ENCODE measurements at regions not wholly inside any gene's neighbourhood (a gene's known extent, or its start where the extent isn't known, plus 50 kb on each side); places are given as distances from the start of the nearest gene placed in this dataset.

DNA sequence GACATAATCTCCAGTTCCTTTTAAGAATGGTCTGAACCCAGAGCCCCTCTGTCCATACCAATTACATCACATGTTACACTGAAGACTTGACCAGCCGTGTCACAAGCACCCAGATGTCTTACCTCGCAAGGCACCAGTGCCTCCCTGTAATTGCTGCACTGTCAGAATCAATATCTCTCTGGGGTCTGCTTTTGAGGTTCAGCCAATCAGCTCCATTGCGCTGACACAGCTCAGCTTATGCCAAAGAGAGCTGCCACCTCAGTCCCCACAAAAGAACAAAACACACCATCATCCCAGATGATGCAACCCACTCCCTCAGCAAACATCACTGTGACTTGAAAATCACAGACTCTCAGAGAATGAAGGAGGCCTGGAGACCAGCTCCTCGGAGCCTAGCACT, 82.5 kb upstream of the SORBS2 start:
- DNase-seq = no peak

- no peak for DNase-seq
These were observed 83.4 kb upstream of the SORBS2 start for GRCh38 chr4:185895351-185895750.

DNA sequence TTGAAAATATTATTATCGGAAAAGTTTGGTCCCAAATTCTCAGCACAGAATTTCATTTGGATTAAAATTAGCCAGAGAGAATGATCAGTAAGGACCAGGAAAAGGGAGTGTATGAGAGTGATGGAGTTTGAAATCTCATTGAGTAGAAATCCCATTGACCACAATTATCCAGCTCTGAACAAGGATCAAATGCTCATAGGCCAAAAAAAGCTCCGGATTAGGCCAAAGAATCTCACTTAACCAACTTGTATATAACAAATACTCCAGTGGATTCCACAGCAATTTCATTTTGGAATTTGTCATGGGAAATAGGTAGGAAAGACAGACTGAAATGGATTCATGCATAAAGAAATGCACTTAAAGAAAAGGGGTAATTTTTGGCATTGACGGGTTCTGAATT, 83.9 kb upstream of the SORBS2 start:
- no peak for DNase-seq

DNA sequence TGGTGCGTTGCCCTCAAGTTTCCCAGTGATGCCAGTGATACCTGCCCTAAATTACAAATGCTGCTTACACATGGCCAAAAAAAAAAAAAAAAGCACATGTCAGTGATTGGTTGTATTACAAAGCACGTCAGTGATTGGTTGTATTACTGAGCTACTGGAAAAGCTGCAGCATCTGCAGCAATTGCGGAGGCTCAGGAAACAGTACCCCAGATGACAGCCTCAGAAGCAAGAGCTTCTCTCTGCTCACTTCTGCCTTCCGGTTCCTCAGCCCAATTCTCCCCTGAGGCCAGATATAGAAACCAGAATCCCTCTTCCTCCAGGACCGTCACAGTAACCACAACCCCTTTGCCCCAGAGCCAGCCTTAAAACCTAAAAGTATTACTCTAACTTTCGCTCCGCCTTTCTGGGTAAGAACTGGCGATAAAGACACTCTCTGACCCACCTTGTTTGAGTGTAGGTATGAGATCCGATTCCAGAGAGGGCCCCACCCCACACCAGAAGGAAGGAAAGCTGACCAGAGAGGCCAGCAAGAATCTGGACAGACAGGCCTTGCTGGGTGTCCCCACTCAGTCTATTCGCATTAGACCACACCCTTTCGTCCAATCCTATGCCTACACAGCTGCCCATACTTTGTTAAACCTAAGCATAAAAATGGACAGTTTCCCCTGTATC, 85.0 kb upstream of the SORBS2 start:
- DNase-seq = no peak

- DNase-seq = no peak
These were observed 86.4 kb upstream of the SORBS2 start for GRCh38 chr4:185898413-185898812.

DNA sequence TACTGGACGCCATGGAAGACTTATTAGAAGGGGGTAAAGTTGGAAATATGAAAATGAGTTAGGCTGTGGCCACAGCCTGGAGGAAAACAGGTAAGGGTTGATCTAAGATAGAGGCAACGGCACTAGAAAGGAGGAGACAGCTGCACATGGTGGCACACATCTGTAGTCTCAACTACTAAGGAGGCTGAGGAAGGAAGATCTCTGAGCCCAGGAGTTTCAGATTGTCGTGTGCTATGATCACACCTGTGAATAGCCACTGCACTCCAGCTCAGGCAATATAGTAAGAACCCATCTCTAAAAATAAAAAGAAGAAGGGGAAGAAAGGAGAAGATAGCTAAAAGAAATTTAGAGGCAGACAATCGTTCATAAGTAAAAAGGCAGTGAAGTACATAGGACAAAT, 87.8 kb upstream of the SORBS2 start:
- no peak for DNase-seq

DNA sequence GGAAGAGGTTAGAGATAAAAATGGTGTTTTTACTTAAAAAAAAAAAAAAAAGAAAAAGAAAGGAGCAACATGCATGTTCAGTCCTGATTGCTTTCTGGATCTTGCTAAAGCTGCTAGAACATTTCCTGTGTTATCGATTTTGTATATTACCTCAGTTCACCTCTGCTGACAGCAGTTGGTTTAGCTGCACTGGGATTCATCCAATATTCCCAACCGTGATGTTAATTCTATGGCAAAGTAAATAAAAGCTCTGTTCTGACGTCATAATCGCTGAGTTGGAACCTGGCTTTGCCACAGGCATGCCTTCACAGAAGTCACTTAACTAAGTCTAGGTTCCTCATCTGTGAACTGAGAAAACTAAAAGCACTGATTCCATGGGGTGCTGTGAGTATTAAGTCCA, 90.7 kb upstream of the SORBS2 start:
- no peak for DNase-seq

DNA sequence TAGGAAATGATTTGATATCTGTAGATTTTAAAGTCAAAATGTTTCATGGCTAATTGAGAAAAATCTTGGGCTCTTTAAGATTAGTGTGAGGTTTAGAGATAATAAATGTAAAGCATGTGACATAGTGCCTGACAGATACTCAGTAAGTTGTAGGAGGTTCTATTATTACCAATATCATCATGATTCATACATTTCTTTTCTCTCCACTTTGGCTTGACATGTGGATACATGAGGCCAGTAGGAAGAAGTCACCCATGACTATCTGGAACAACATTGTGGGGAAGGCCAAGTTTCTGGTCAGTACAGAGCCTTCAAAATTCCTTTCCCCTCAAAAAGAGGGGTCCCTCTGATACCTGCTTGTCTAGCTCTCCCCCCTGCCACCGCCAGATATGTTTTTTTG, 91.2 kb upstream of the SORBS2 start:
- DNase-seq = no peak

GRCh38 chr4:185904381-185904780, 92.4 kb upstream of the SORBS2 start:
- DNase-seq = no peak

GRCh38 chr4:185909972-185910371, 98.0 kb upstream of the SORBS2 start:
- DNase-seq = no peak

GRCh38 chr4:185911556-185912064, 99.6 kb upstream of the SORBS2 start:
- peak; percentile 12 for DNase-seq

GRCh38 chr4:185912779-185913178, 100.8 kb upstream of the SORBS2 start:
- no peak for DNase-seq

DNA sequence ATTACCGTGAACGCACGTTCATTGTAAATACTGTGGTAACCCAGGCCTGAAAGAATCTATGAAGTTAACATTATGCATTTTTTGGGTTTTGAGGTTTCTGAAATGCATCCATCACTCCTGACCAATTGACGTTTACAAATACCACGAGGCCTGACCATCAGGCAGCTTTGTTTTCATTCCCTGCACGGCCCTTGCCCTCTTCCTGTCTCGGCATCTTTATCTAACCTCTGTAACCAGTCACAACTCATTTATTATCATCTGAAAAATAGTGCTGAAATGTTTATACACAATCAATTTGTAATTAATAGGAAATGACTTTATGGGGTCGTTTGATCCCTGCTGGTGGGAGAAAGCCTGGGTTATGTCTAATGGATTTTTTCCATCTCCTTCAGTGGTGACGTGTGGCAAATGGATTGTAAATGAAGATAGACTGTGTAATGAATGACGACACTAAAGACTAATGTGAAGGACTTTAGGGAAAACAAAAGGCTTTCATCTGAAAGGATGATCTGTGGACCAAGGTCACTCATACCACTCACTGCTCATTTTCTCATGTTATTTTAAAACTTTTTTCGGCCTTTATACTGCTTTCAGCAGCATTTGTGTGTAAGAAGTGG, 102.7 kb upstream of the SORBS2 start:
- DNase-seq = no peak

DNA sequence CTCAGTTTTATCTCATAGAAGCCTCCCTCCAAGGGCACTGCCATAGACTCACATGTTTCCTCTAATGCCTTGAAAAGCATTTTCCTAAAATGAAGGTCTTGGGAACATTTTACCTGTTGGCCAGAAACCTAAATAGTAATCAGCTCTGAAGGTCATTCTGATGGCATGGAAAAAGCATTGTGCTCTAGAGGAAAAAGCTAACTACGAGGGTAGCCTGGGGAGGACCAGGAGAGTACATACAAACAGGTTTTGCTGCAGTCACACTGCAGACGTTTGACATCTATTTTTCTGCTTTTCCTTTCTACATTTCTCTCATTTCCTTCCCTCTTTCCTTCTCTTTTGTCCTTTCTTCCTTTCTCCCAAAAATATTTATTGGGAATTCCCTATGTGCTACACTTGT, 103.3 kb upstream of the SORBS2 start:
- DNase-seq = no peak

GRCh38 chr4:185915817-185916216, 103.8 kb upstream of the SORBS2 start:
- DNase-seq = no peak

GRCh38 chr4:185916231-185916630, 104.2 kb upstream of the SORBS2 start:
- DNase-seq = no peak

DNA sequence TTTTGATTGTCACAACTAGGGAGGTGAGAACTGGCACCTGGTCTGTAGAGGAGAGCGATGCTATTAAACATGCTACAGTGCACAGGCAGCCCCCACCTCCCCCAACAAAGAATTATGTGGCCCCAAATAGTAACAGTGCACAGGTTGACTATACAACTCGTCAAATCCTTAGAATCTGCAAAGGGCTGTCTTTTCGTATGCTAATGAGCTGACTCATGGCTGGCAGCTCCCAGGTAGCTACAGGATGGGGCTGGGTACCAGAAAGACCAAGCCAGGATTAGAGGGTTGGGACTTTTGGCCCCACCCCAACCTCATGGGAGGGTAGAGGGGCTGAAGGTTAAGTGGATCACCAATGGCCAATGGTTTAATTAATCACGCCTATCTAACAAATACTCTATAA, 104.7 kb upstream of the SORBS2 start:
- DNase-seq = no peak

- DNase-seq = no peak
These were observed 107.1 kb upstream of the SORBS2 start for GRCh38 chr4:185919107-185919506.

DNA sequence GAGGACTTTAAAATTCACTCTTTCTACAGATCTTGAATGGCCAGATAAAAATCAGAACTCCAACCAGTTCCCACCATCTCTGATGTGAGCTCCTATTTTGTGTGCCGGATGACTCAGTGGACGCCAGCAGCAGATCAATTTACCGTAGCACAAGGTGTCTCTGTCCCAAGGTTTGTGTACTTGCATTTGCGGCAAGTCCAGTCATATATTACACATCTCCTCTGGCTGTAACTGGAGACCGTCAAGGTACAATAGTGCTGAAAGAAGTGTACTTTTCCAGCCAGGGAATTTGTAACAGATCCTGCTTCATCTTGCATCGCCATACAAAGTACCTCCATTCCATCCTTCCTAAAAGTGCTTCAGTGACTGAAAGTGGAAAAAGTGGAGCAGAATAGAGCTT, 108.2 kb upstream of the SORBS2 start:
- DNase-seq = no peak

- no peak for DNase-seq
These were observed 108.8 kb upstream of the SORBS2 start for GRCh38 chr4:185920691-185921260.

DNA sequence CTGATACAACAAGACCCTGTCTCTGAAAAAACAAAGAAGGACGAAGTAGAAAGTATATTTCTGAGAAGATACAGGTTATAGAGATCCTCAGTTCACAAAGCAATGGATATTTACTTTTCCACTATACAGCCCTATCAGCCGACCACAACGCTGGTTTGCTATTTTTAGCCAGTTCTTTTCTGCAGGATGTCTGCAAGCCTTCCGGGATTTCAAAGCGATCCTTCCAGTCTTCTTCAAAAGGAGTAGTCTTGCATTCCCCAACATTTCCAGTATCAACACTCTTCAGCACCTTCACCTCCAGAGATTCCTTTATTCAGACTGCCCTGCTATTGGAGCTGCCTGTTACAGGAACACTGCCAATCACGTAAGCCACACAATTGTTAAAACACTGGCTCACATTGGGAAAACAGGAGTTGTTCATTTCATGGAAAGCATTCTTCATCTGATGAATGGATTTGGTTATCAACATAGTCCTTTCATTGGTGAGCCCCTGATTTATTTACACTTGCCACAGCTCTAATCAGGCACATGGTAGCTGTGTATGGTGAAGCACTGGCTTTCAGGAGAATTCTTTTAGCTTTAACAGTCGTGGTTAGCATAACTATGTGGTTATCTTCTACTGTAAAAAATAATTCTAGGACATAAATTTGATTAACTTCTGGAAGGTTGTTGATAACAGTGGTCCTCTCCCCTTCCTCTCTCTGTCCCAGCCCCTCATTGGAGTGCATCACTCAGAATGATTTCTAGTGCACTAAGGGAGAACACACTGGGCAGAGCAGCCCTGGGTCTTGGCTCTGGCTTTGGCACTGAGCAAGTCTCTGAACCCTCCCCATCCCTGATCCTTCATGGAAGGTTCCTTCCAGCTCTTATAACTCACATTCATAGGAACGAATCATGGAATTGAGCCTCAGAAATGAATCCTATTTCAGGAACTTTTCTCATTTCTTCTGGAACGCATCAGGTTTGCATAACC, 109.9 kb upstream of the SORBS2 start:
- no peak for DNase-seq

DNA sequence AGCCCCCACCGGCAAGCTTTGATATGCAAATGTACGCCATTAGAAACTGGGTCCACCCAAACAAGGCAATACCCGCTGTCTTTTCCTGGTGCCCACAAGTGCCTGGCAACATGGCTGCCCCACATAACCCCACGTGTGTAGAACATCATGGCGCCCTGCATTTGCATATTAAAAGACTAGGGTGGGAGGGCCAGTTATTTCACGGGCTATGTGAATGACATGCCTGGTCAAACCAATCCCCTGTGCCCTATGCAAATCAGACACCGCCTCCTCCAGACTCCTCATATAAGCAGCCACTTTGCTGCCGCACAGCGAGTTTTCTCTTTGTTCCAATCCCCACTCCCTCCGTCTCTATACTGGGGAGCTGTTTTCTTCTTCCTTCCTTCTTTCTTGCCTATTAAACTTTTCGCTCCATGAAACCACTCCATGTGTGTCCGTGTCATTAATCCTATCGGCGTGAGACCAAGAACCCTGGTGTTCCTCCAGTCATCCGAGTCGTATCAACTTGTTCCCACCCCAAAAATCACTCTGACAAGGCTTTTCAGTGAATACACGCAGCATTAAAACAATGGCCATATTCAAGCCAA, 112.6 kb upstream of the SORBS2 start:
- DNase-seq = no peak

- DNase-seq = no peak
These were observed 113.9 kb upstream of the SORBS2 start for GRCh38 chr4:185925910-185926360.

All from amniotic stem cell (primary cell).